ENCODE measurements at regions not wholly inside any gene's neighbourhood (a gene's known extent, or its start where the extent isn't known, plus 50 kb on each side); places are given as distances from the start of the nearest gene placed in this dataset.

GRCh38 chr3:160170409-160171370, 54.5 kb upstream of the C3orf80 start:
- no peak for FAIRE-seq
- no peak for DNase-seq (ENCODE audit: insufficient read length, low spot score)
- no peak for TF ChIP-seq CTCF (IDR thresholded peaks at IDR 0.05; ENCODE audit: insufficient read depth, missing control alignments)

GRCh38 chr3:160171813-160172212, 53.4 kb upstream of the C3orf80 start:
- DNase-seq (ENCODE audit: insufficient read length, low spot score) (no peak), FAIRE-seq (no peak)
- TF ChIP-seq CTCF (IDR thresholded peaks at IDR 0.05; ENCODE audit: insufficient read depth, missing control alignments): no peak

GRCh38 chr3:160174621-160175020, 50.6 kb upstream of the C3orf80 start:
- FAIRE-seq: no peak
- no peak for TF ChIP-seq CTCF (IDR thresholded peaks at IDR 0.05; ENCODE audit: insufficient read depth, missing control alignments)
- DNase-seq (ENCODE audit: insufficient read length, low spot score): no peak
